ENCODE measurements at regions not wholly inside any gene's neighbourhood (a gene's known extent, or its start where the extent isn't known, plus 50 kb on each side); places are given as distances from the start of the nearest gene placed in this dataset.

GRCh38 chr9:89956907-89957306, 352.1 kb downstream of the GADD45G start:
- no peak for TF ChIP-seq POLR2A (IDR thresholded peaks at IDR 0.05; ENCODE audit: low read length)
- TF ChIP-seq GATA1 (IDR thresholded peaks at IDR 0.05; ENCODE audit: low read depth, low read length): no peak
